H1 (cell line): ENCODE measurements at regions not wholly inside any gene's neighbourhood (a gene's known extent, or its start where the extent isn't known, plus 50 kb on each side); places are given as distances from the start of the nearest gene placed in this dataset.

ENCODE experiments used
- EGR1 ChIP-seq: IDR thresholded peaks from 2 replicates; pipeline ENCODE4 v1.6.1; 2011; ENCODE audit warnings: low read depth, low read length, borderline replicate concordance
- POLR2A ChIP-seq, 2 experiments: IDR thresholded peaks; 1 replicate in 1 of 2; 2 replicates in 1 of 2; pipeline ENCODE4 v1.6.1; 2011; ENCODE audit warnings: low read depth in 2 of 2, low read length in 2 of 2, mild to moderate bottlenecking in 2 of 2; ENCODE audit errors: control extremely low read depth in 1 of 2
- TF ChIP-seq, protein P1 (sequence below): fragments of 300-600 bp; sonication (generic); IDR thresholded peaks from 2 replicates; pipeline ENCODE4 v1.7.1; 2012; ENCODE audit warnings: low read length, moderate library complexity, mild to moderate bottlenecking, inconsistent platforms; ENCODE audit not compliant: insufficient replicate concordance
- TF ChIP-seq, protein P2 (sequence below), 3 experiments: IDR thresholded peaks; 1 replicate in 2 of 3; 2 replicates in 1 of 3; pipeline versions ENCODE4 v1.5.1 to v1.6.1; 2011; ENCODE audit warnings: low read length in 3 of 3, mild to moderate bottlenecking in 3 of 3, inconsistent platforms in 2 of 3, low read depth in 1 of 3, moderate library complexity in 1 of 3; ENCODE audit not compliant: insufficient read depth in 1 of 3; ENCODE audit errors: control extremely low read depth in 1 of 3

DNA sequence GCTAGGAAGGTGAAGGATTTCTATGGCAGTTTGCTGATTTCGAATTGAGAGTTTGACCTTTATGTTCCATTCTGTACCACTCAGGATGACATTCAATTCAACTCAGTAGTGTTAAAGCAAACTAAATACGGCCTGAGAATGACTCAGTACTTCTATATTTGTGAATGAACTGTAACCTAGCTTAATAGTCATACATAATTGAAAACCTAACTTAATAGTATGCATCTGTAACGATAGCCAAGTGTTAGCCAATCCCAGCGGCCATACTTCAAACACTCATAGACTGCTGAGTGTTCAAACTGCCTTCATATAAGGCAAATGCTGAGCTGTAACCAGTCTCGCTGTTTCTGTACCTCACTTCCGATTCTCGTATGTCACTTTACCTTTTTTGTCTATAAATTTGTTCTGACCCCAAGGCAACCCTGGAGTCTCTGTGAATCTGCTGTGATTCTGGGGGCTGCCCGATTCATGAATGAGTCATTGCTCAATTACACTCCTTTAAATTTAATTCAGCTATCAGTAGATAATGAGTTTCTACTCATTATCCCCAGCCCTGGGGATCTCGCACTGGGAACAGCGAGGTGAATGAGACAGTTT, 98.5 kb upstream of the SLC24A4 start:
- TF ChIP-seq EGR1 (no peak), POLR2A (IDR thresholded peaks at IDR 0.05; ENCODE audit: control extremely low read depth in 1 of 2, low read depth in 2 of 2, low read length in 2 of 2) (no peak)
- TF ChIP-seq, protein P1, sequence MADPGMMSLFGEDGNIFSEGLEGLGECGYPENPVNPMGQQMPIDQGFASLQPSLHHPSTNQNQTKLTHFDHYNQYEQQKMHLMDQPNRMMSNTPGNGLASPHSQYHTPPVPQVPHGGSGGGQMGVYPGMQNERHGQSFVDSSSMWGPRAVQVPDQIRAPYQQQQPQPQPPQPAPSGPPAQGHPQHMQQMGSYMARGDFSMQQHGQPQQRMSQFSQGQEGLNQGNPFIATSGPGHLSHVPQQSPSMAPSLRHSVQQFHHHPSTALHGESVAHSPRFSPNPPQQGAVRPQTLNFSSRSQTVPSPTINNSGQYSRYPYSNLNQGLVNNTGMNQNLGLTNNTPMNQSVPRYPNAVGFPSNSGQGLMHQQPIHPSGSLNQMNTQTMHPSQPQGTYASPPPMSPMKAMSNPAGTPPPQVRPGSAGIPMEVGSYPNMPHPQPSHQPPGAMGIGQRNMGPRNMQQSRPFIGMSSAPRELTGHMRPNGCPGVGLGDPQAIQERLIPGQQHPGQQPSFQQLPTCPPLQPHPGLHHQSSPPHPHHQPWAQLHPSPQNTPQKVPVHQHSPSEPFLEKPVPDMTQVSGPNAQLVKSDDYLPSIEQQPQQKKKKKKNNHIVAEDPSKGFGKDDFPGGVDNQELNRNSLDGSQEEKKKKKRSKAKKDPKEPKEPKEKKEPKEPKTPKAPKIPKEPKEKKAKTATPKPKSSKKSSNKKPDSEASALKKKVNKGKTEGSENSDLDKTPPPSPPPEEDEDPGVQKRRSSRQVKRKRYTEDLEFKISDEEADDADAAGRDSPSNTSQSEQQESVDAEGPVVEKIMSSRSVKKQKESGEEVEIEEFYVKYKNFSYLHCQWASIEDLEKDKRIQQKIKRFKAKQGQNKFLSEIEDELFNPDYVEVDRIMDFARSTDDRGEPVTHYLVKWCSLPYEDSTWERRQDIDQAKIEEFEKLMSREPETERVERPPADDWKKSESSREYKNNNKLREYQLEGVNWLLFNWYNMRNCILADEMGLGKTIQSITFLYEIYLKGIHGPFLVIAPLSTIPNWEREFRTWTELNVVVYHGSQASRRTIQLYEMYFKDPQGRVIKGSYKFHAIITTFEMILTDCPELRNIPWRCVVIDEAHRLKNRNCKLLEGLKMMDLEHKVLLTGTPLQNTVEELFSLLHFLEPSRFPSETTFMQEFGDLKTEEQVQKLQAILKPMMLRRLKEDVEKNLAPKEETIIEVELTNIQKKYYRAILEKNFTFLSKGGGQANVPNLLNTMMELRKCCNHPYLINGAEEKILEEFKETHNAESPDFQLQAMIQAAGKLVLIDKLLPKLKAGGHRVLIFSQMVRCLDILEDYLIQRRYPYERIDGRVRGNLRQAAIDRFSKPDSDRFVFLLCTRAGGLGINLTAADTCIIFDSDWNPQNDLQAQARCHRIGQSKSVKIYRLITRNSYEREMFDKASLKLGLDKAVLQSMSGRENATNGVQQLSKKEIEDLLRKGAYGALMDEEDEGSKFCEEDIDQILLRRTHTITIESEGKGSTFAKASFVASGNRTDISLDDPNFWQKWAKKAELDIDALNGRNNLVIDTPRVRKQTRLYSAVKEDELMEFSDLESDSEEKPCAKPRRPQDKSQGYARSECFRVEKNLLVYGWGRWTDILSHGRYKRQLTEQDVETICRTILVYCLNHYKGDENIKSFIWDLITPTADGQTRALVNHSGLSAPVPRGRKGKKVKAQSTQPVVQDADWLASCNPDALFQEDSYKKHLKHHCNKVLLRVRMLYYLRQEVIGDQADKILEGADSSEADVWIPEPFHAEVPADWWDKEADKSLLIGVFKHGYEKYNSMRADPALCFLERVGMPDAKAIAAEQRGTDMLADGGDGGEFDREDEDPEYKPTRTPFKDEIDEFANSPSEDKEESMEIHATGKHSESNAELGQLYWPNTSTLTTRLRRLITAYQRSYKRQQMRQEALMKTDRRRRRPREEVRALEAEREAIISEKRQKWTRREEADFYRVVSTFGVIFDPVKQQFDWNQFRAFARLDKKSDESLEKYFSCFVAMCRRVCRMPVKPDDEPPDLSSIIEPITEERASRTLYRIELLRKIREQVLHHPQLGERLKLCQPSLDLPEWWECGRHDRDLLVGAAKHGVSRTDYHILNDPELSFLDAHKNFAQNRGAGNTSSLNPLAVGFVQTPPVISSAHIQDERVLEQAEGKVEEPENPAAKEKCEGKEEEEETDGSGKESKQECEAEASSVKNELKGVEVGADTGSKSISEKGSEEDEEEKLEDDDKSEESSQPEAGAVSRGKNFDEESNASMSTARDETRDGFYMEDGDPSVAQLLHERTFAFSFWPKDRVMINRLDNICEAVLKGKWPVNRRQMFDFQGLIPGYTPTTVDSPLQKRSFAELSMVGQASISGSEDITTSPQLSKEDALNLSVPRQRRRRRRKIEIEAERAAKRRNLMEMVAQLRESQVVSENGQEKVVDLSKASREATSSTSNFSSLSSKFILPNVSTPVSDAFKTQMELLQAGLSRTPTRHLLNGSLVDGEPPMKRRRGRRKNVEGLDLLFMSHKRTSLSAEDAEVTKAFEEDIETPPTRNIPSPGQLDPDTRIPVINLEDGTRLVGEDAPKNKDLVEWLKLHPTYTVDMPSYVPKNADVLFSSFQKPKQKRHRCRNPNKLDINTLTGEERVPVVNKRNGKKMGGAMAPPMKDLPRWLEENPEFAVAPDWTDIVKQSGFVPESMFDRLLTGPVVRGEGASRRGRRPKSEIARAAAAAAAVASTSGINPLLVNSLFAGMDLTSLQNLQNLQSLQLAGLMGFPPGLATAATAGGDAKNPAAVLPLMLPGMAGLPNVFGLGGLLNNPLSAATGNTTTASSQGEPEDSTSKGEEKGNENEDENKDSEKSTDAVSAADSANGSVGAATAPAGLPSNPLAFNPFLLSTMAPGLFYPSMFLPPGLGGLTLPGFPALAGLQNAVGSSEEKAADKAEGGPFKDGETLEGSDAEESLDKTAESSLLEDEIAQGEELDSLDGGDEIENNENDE = no peak
- TF ChIP-seq, protein P2, sequence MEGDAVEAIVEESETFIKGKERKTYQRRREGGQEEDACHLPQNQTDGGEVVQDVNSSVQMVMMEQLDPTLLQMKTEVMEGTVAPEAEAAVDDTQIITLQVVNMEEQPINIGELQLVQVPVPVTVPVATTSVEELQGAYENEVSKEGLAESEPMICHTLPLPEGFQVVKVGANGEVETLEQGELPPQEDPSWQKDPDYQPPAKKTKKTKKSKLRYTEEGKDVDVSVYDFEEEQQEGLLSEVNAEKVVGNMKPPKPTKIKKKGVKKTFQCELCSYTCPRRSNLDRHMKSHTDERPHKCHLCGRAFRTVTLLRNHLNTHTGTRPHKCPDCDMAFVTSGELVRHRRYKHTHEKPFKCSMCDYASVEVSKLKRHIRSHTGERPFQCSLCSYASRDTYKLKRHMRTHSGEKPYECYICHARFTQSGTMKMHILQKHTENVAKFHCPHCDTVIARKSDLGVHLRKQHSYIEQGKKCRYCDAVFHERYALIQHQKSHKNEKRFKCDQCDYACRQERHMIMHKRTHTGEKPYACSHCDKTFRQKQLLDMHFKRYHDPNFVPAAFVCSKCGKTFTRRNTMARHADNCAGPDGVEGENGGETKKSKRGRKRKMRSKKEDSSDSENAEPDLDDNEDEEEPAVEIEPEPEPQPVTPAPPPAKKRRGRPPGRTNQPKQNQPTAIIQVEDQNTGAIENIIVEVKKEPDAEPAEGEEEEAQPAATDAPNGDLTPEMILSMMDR (IDR thresholded peaks at IDR 0.05; ENCODE audit: control extremely low read depth in 1 of 3, insufficient read depth in 1 of 3, low read depth in 1 of 3, low read length in 3 of 3) = no peak
